MM.1S (cell line): ENCODE measurements at regions not wholly inside any gene's neighbourhood (a gene's known extent, or its start where the extent isn't known, plus 50 kb on each side); places are given as distances from the start of the nearest gene placed in this dataset.

Experiments
- DNase-seq: peaks from one replicate; pipeline ENCODE4 v3.0.0-alpha.2; 2015
- H2AFZ ChIP-seq: fragments of 300-600 bp; sonication (generic); 2 replicates; pipeline ENCODE4 v1.6.0; 2016; ENCODE audit warnings: antibody characterized with exemption, low read length
- H3F3A ChIP-seq: fragments of 300-600 bp; sonication (generic); 2 replicates; pipeline ENCODE4 v1.6.1; 2016; ENCODE audit warnings: mild to moderate bottlenecking, antibody characterized with exemption, low read length, moderate library complexity, mixed read lengths; ENCODE audit not compliant: insufficient read depth
- H3K27ac ChIP-seq: fragments of 300-600 bp; sonication (generic); 2 replicates; pipeline ENCODE4 v1.5.1; 2016; ENCODE audit warnings: mild to moderate bottlenecking, low read length
- H3K27me3 ChIP-seq: fragments of 300-600 bp; sonication (generic); replicated peaks from 2 replicates; pipeline ENCODE4 v1.6.0; 2016; ENCODE audit warnings: low read length; ENCODE audit not compliant: insufficient read depth
- H3K36me3 ChIP-seq: fragments of 300-600 bp; sonication (generic); replicated peaks from 2 replicates; pipeline ENCODE4 v1.6.1; 2016; ENCODE audit warnings: mild to moderate bottlenecking, low read length, mixed read lengths; ENCODE audit not compliant: insufficient read depth
- H3K4me1 ChIP-seq: fragments of 300-600 bp; sonication (generic); 2 replicates; pipeline ENCODE4 v1.6.1; 2016; ENCODE audit warnings: low read length, mixed read lengths
- H3K4me2 ChIP-seq: fragments of 300-600 bp; sonication (generic); 2 replicates; pipeline ENCODE4 v1.6.0; 2016; ENCODE audit warnings: low read depth, low read length
- H3K4me3 ChIP-seq: fragments of 300-600 bp; sonication (generic); 2 replicates; pipeline ENCODE4 v1.5.1; 2016; ENCODE audit warnings: low read length, mixed read lengths
- H3K79me2 ChIP-seq: fragments of 300-600 bp; sonication (generic); 2 replicates; pipeline ENCODE4 v1.6.1; 2016; ENCODE audit warnings: mixed run types, low read length, mixed read lengths
- H3K9ac ChIP-seq: fragments of 300-600 bp; sonication (generic); 2 replicates; pipeline ENCODE4 v1.6.1; 2016; ENCODE audit warnings: low read length, mixed read lengths
- H3K9me2 ChIP-seq: fragments of 300-600 bp; sonication (generic); replicated peaks from 2 replicates; pipeline ENCODE4 v1.6.1; 2016; ENCODE audit warnings: mild to moderate bottlenecking, low read length, mixed read lengths; ENCODE audit not compliant: insufficient read depth
- H3K9me3 ChIP-seq: fragments of 300-600 bp; sonication (generic); replicated peaks from 2 replicates; pipeline ENCODE4 v1.6.1; 2016; ENCODE audit warnings: mild to moderate bottlenecking, low read length, mixed read lengths; ENCODE audit not compliant: insufficient read depth
- H4K20me1 ChIP-seq: fragments of 300-600 bp; sonication (generic); 2 replicates; pipeline ENCODE4 v1.6.1; 2016; ENCODE audit warnings: mild to moderate bottlenecking, low read length, moderate library complexity, mixed read lengths; ENCODE audit not compliant: insufficient read depth
- EZH2 ChIP-seq: fragments of 300-600 bp; sonication (generic); optimal IDR thresholded peaks from 2 replicates; pipeline ENCODE3; 2017; ENCODE audit warnings: low read depth, mild to moderate bottlenecking, antibody characterized with exemption, low read length, mixed read lengths
- EZH2phosphoT487 ChIP-seq: fragments of 300-600 bp; sonication (generic); IDR thresholded peaks from 2 replicates; pipeline ENCODE4 v1.6.1; 2018; ENCODE audit warnings: antibody characterized with exemption, low read length
- TF ChIP-seq, protein P1 (sequence below): fragments of 300-600 bp; sonication (generic); IDR thresholded peaks from 2 replicates; pipeline ENCODE4 v1.5.1; 2016; ENCODE audit warnings: antibody characterized with exemption, low read length, mixed read lengths

DNA sequence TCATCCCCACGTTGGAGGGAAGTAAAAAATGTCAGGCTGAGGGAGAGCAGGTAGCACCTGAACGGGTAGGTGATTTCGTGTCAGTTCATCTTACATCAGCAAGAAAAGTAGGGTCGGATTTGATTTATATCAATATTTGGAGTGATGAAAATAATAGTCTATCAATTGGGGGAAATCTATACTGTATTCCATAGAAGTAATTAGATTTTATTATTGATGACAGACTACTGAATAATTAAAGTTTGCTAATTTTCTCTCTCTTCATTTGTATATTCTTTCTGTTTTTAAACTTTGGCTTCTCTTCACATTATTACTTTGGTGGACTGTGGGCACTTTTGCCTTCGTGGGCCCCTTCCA lies 78.4 kb downstream of the OLIG3 start:
- H3K9me2 ChIP-seq: no peaks in the 10 kb centered on the region
- TF ChIP-seq EZH2phosphoT487 (no peak), EZH2 (no peak)
- TF ChIP-seq, protein P1, sequence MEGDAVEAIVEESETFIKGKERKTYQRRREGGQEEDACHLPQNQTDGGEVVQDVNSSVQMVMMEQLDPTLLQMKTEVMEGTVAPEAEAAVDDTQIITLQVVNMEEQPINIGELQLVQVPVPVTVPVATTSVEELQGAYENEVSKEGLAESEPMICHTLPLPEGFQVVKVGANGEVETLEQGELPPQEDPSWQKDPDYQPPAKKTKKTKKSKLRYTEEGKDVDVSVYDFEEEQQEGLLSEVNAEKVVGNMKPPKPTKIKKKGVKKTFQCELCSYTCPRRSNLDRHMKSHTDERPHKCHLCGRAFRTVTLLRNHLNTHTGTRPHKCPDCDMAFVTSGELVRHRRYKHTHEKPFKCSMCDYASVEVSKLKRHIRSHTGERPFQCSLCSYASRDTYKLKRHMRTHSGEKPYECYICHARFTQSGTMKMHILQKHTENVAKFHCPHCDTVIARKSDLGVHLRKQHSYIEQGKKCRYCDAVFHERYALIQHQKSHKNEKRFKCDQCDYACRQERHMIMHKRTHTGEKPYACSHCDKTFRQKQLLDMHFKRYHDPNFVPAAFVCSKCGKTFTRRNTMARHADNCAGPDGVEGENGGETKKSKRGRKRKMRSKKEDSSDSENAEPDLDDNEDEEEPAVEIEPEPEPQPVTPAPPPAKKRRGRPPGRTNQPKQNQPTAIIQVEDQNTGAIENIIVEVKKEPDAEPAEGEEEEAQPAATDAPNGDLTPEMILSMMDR: no peak
- no peaks in the 10 kb centered on the region for H3K79me2 ChIP-seq
- peaks cover 26% of the 10 kb centered on the region for H3K4me1 ChIP-seq
- H3K9ac ChIP-seq: peak overlapping the region; percentile 61; the same call in 1 of the 2 replicates
- H3K4me3 ChIP-seq: no peak overlapping the region
- no peaks in the 10 kb centered on the region for H3K27me3 ChIP-seq
- H3K9me3 ChIP-seq: no peaks in the 10 kb centered on the region
- H2AFZ ChIP-seq: peak overlapping the region; percentile 21
- no peaks in the 10 kb centered on the region for H3K36me3 ChIP-seq
- no peaks in the 10 kb centered on the region for H4K20me1 ChIP-seq
- H3K27ac ChIP-seq: peak overlapping the region; percentile 76; the same call in 1 of the 2 replicates
- DNase-seq: no peak
- peak overlapping the region; percentile 70 for H3K4me2 ChIP-seq
- H3F3A ChIP-seq: peaks cover 20% of the 10 kb centered on the region

GRCh38 chr6:137415127-137415833 lies 78.9 kb downstream of the OLIG3 start:
- Histone ChIP-seq H3F3A (peaks cover 20% of the 10 kb centered on the region), H3K79me2 (no peaks in the 10 kb centered on the region), H3K4me3 (peak overlapping the region; percentile 55), H3K4me2 (peak overlapping the region; percentile 70), H3K9ac (peak overlapping the region; percentile 61), H3K27ac (peak overlapping the region; percentile 76), H3K27me3 (no peaks in the 10 kb centered on the region), H3K36me3 (no peaks in the 10 kb centered on the region), H2AFZ (peak overlapping the region; percentile 45), H4K20me1 (no peaks in the 10 kb centered on the region), H3K9me3 (no peaks in the 10 kb centered on the region), H3K4me1 (peaks cover 26% of the 10 kb centered on the region), H3K9me2 (no peaks in the 10 kb centered on the region)
- TF ChIP-seq EZH2phosphoT487: no peak
- TF ChIP-seq, protein P1: peak; percentile 81
- DNase-seq: peak; percentile 87

GRCh38 chr6:137414599-137414998 lies 79.6 kb downstream of the OLIG3 start:
- Histone ChIP-seq H3K4me2 (peak overlapping the region; percentile 70), H3K4me1 (peaks cover 26% of the 10 kb centered on the region), H3K79me2 (no peaks in the 10 kb centered on the region), H3K9me3 (no peaks in the 10 kb centered on the region), H3F3A (peaks cover 20% of the 10 kb centered on the region), H3K27ac (peak overlapping the region; percentile 76; the same call in 1 of the 2 replicates), H3K36me3 (no peaks in the 10 kb centered on the region), H3K9me2 (no peaks in the 10 kb centered on the region), H3K9ac (peak overlapping the region; percentile 61; the same call in 1 of the 2 replicates), H3K4me3 (peak overlapping the region; percentile 55), H2AFZ (peak overlapping the region; percentile 45), H3K27me3 (no peaks in the 10 kb centered on the region), H4K20me1 (no peaks in the 10 kb centered on the region)
- DNase-seq: no peak
- TF ChIP-seq EZH2: no peak
- TF ChIP-seq EZH2phosphoT487: no peak
- TF ChIP-seq, protein P1: no peak
